Lower leg skin (tissue), 4 donors: ENCODE measurements at regions not wholly inside any gene's neighbourhood (a gene's known extent, or its start where the extent isn't known, plus 50 kb on each side); places are given as distances from the start of the nearest gene placed in this dataset.

Experiments used
- DNase-seq, 2 donors: peaks; one replicate each; pipeline ENCODE4 v3.0.0-alpha.2; 2019; ENCODE audit warnings: low spot score in 2 of 2
- H3K4me3 ChIP-seq: fragments of 200-600 bp; sonication (generic); 2 replicates; pipeline ENCODE4 v1.5.1; 2017; ENCODE audit warnings: mild to moderate bottlenecking, low read depth; ENCODE audit not compliant: poor library complexity, severe bottlenecking
- CTCF ChIP-seq, 3 donors: fragments of 450-650 bp; IDR thresholded peaks; one replicate each; pipeline ENCODE4 v1.5.1; 2016; ENCODE audit warnings: antibody characterized with exemption in 3 of 3, mild to moderate bottlenecking in 3 of 3, moderate library complexity in 2 of 3
- POLR2A ChIP-seq, 2 donors: fragments of 450-650 bp; IDR thresholded peaks; one replicate each; pipeline ENCODE4 v1.6.1; 2016 to 2017; ENCODE audit warnings: antibody characterized with exemption in 2 of 2, mild to moderate bottlenecking in 1 of 2, moderate library complexity in 1 of 2
- WGBS, 2 donors: methylation state at CpG; one replicate each; pipeline ENCODE4 v1.1.5; 2018; 5-methylcytosine and 5-hydroxymethylcytosine counted together
- intact Hi-C: fragments of 100-400 bp; cut with DNase I; formaldehyde crosslinking; loops from one replicate; pipeline ENCODE4 v1.15.0; 2023; ENCODE audit warnings: low total_unique reads

DNA sequence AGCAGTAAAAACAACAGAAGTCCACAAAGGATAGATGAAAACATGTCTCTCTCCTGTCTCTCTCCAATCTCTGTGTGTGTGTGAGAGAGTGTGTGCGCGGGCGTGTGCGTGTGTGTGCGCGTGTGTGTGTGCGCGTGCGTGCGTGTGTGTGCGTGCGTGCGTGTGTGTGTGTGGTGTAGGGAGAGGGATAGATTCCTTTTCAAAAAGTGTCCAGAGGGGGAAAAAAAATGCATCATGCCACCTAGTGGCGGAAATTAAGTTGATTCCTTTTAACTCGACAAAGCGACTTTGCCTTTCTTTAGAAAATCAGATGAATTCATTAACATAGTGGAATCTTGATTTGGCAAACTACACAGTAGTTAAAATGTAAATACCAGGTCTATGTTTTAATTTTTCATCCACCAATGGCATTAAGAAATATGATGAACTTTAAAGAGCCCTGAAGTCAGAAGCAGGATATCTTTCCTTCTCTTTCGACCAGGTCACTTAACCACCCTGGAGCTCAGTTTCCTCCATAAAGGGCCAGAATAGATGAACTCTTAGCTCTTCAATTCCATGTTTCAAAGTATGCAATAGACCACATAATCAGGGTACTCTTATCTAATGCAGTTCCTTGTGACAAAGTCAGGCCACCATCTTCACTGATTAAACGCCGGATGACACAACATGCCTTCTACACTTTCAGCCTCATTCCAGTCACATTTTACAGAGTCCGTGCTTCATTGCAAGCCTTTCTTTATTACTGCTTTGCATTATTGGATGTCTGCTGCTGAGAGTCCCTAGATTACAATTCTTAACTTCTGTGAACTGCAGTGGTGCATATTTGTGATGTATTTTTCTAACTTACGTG, 162.8 kb downstream of the FBXO8 start:
- WGBS, 2 donors: 20 to 21% methylated on average over 21 of the region's 21 CpGs

GRCh38 chr4:174119830-174120229, 163.6 kb downstream of the FBXO8 start:
- 37 to 45% methylated on average over 3 of the region's 3 CpGs for WGBS, 2 donors
- no peak for DNase-seq
- TF ChIP-seq POLR2A (IDR thresholded peaks at IDR 0.05) (no peak), CTCF (IDR thresholded peaks at IDR 0.05) (no peak)
- no peak overlapping the region for H3K4me3 ChIP-seq
- intact Hi-C loops: loop anchor here (10.0 kb wide), 1 partner anchor 615 kb away; no protein-coding TSS in a partner anchor

More for the DNA sequence above, 162.8 kb downstream of the FBXO8 start:
- intact Hi-C loops: loop anchor here (10.0 kb wide), 1 partner anchor 616 kb away; no protein-coding TSS in a partner anchor
- TF ChIP-seq CTCF (IDR thresholded peaks at IDR 0.05): no peak
- no peak for TF ChIP-seq POLR2A (IDR thresholded peaks at IDR 0.05)
- peak in 1 of 2 donors; percentile 34 for DNase-seq
- no peak overlapping the region for H3K4me3 ChIP-seq

DNA sequence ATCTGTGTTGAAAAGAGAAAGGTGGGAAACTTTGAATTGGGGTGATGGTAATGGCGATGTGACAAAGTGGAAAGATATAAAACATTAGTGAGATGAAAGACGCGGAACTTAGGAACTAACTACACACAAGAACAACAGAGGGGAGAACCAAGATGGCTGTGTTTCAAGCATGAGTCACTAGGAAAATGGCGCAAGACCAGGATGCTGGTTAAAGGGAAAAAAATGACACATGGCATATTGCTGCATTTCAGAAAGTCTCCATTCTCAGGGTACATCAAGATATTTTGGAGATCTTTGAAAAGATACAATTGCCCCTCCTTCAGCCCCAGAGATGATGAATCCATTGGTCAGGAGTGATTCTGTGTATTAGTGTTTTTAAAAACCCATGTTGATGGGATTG, 164.4 kb downstream of the FBXO8 start:
- DNase-seq: peak in 1 of 2 donors; percentile 72
- no peak for TF ChIP-seq CTCF (IDR thresholded peaks at IDR 0.05)
- TF ChIP-seq POLR2A (IDR thresholded peaks at IDR 0.05): no peak
- intact Hi-C loops: no loop called here
- WGBS, 2 donors: 66 to 73% methylated on average over 4 of the region's 4 CpGs
- H3K4me3 ChIP-seq: no peak overlapping the region

DNA sequence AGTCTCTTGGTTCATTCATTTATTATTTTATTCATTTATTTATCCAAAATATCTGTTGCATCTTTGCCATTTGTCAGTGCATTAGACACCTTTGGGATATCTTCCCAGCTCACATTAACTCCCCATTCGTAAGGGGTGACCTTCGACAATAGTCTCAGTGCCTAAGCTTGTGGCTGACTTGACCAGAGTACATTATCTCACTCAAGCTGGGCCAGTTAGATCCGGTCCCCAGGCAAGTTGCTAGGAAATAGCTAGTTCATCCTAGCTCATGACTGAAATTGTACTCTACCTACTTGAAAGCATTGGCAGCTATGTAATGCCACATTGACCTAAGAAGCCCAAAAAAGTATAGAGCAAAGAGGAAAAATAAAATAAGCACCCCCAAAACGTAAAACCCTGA, 165.3 kb downstream of the FBXO8 start:
- intact Hi-C loops: no loop called here
- H3K4me3 ChIP-seq: no peak overlapping the region
- TF ChIP-seq POLR2A (IDR thresholded peaks at IDR 0.05) (no peak), CTCF (IDR thresholded peaks at IDR 0.05) (no peak)
- 83 to 86% methylated on average over 4 of the region's 4 CpGs for WGBS, 2 donors
- no peak for DNase-seq

DNA sequence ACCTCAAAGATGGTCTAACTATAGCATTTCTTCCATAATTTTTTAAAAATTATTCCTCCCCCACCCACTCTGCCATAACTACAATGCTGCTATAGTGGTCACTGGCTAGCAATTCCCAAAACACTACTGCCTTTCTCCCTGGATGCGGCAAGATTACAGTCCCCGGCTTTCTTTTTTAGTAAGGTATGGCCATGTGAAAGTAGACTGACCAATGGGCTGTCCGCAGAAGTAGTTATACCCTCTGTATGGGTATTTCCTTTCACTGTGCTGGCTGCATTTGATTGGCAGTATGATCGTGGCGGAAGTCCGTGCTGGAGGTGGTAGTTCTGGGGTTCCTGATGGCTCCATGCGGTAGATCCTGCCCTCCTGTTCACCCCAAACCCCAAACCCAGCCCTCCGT, 166.0 kb downstream of the FBXO8 start:
- intact Hi-C loops: no loop called here
- no peak overlapping the region for H3K4me3 ChIP-seq
- no peak for DNase-seq
- 91 to 95% methylated on average over 8 of the region's 8 CpGs for WGBS, 2 donors
- no peak for TF ChIP-seq CTCF (IDR thresholded peaks at IDR 0.05)
- no peak for TF ChIP-seq POLR2A (IDR thresholded peaks at IDR 0.05)
